HepG2 (cell line): ENCODE measurements at regions not wholly inside any gene's neighbourhood (a gene's known extent, or its start where the extent isn't known, plus 50 kb on each side); places are given as distances from the start of the nearest gene placed in this dataset.
A peak's percentile ranks its signal among the peaks of the same experiment; 100 is the strongest.

Experiments used
- ATAC-seq: fragments of 200-7000 bp; cut with Tn5 transposase; 3 replicates; pipeline ENCODE4 v1.9.1; 2020; ENCODE audit warnings: mild to moderate bottlenecking, moderate library complexity
- BruUV-seq: library from RNA; stranded (reverse); fragments of 400-500 nt; replicated peaks from 2 replicates; lab custom pipeline; 2021; lab: Mats Ljungman, UMichigan
- CTCF ChIA-PET: fragments of 300-600 bp; formaldehyde crosslinking; extraction: SDS; loops from one replicate; lab custom pipeline; 2021; ENCODE audit warnings: low total read pairs, inconsistent platforms, low intra/inter-chr PET ratio; lab: Yijun Ruan, JAX
- POLR2A ChIA-PET: fragments of 350-600 bp; sonication (Branson Sonifier 250); formaldehyde crosslinking; loops from one replicate; lab custom pipeline; 2020; ENCODE audit warnings: antibody characterized with exemption, inconsistent platforms; lab: Yijun Ruan, JAX
- DNase-seq: peaks from one replicate; pipeline ENCODE4 v3.0.0-alpha.2; 2015; ENCODE audit warnings: low spot score
- FAIRE-seq: peaks from 3 replicates; lab custom pipeline; 2011; peaks lifted over from hg19 to GRCh38; lab: Jason Lieb, UNC
- H2AFZ ChIP-seq: one replicate; pipeline ENCODE4 v1.6.1; 2011; ENCODE audit warnings: low read length, inconsistent platforms
- H3K27ac ChIP-seq: fragments of 300-600 bp; 3 replicates; pipeline ENCODE4 v1.8.0; 2011; ENCODE audit warnings: mixed run types, mild to moderate bottlenecking, mixed read lengths, low read length, inconsistent platforms; ENCODE audit not compliant: insufficient read depth; ENCODE audit errors: extremely low read length
- H3K27me3 ChIP-seq, 2 experiments: fragments of 200-600 bp in 1 of 2; 2 replicates in 1 of 2; 3 replicates in 1 of 2; pipeline versions ENCODE4 v1.6.0 to v1.8.0; 2011; ENCODE audit warnings: low read length in 2 of 2, mild to moderate bottlenecking in 2 of 2, moderate library complexity in 2 of 2, inconsistent platforms in 1 of 2; ENCODE audit not compliant: insufficient read depth in 2 of 2, control insufficient read depth in 1 of 2
- H3K36me3 ChIP-seq, 2 experiments: fragments of 200-600 bp in 1 of 2; replicated peaks in 1 of 2; 2 replicates in 1 of 2; 3 replicates in 1 of 2; pipeline versions ENCODE4 v1.5.1 to v1.8.0; 2011; ENCODE audit warnings: low read length in 2 of 2, inconsistent platforms in 1 of 2; ENCODE audit not compliant: insufficient read depth in 2 of 2, control insufficient read depth in 1 of 2
- H3K4me1 ChIP-seq: 2 replicates; pipeline ENCODE4 v1.5.1; 2012; ENCODE audit warnings: low read length, inconsistent platforms; ENCODE audit not compliant: insufficient read depth
- H3K4me2 ChIP-seq: 2 replicates; pipeline ENCODE4 v1.6.0; 2011; ENCODE audit warnings: low read depth, low read length, inconsistent platforms
- H3K4me3 ChIP-seq, 3 experiments: fragments of 200-600 bp in 1 of 3; sonication (generic), shearing (Covaris generic) in 1 of 3; replicated peaks in 1 of 3; 2 replicates each; pipeline ENCODE4 v1.5.1; 2011 to 2016; ENCODE audit warnings: low read length in 3 of 3, inconsistent platforms in 2 of 3, low read depth in 2 of 3, mild to moderate bottlenecking in 2 of 3, control low read depth in 1 of 3, mixed read lengths in 1 of 3; ENCODE audit not compliant: insufficient read depth in 1 of 3
- H3K79me2 ChIP-seq: one replicate; pipeline ENCODE4 v1.6.1; 2011; ENCODE audit warnings: low read length, inconsistent platforms; ENCODE audit not compliant: insufficient read depth
- H3K9ac ChIP-seq: 2 replicates; pipeline ENCODE4 v1.6.0; 2011; ENCODE audit warnings: mild to moderate bottlenecking, low read depth, low read length, inconsistent platforms; ENCODE audit not compliant: insufficient read depth
- H3K9me3 ChIP-seq: 2 replicates; pipeline ENCODE4 v1.5.1; 2012; ENCODE audit warnings: mild to moderate bottlenecking, low read length
- H4K20me1 ChIP-seq: 2 replicates; pipeline ENCODE4 v1.6.0; 2011; ENCODE audit warnings: inconsistent platforms, mild to moderate bottlenecking, low read length, moderate library complexity; ENCODE audit not compliant: insufficient read depth
- BCLAF1 ChIP-seq: fragments of 450-650 bp; IDR thresholded peaks from 2 replicates; pipeline ENCODE4 v1.6.1; 2017; ENCODE audit warnings: mild to moderate bottlenecking
- CCDC6 ChIP-seq: sonication (generic); formaldehyde crosslinking; IDR thresholded peaks from 2 replicates; pipeline ENCODE4 v1.8.1; 2022; ENCODE audit warnings: mild to moderate bottlenecking, missing genetic modification reagents, moderate library complexity
- CREM ChIP-seq, 2 experiments: sonication (generic) in 1 of 2; formaldehyde crosslinking in 1 of 2; IDR thresholded peaks; 2 replicates each; pipeline versions ENCODE4 v1.4.0 to v1.6.1; 2016 to 2020; ENCODE audit warnings: antibody characterized with exemption in 1 of 2, mild to moderate bottlenecking in 1 of 2, missing genetic modification reagents in 1 of 2
- ZBTB10 ChIP-seq: sonication (generic); formaldehyde crosslinking; IDR thresholded peaks from 2 replicates; pipeline ENCODE4 v1.4.0; 2020; ENCODE audit warnings: missing genetic modification reagents, borderline replicate concordance
- ZBTB38 ChIP-seq: sonication (generic); formaldehyde crosslinking; IDR thresholded peaks from 2 replicates; pipeline ENCODE4 v1.5.1; 2020; ENCODE audit warnings: mild to moderate bottlenecking, missing genetic modification reagents
- ZNF496 ChIP-seq: sonication (generic); formaldehyde crosslinking; IDR thresholded peaks from 2 replicates; pipeline ENCODE4 v1.8.1; 2023; ENCODE audit warnings: mild to moderate bottlenecking, moderate library complexity, missing genetic modification reagents; ENCODE audit not compliant: insufficient replicate concordance
- WGBS: methylation state at CpG from one replicate; pipeline ENCODE4 v1.1.6; 2017; ENCODE audit warnings: low lambda C conversion rate; 5-methylcytosine and 5-hydroxymethylcytosine counted together
- in situ Hi-C: cut with HindIII; loops from 2 replicates; pipeline ENCODE4 v1.10.0; 2017; ENCODE audit warnings: low pct_unique_long_range_greater_than_20kb; ENCODE audit not compliant: extremely low pct_ligation_motif_present
- intact Hi-C: fragments of 100-400 bp; cut with micrococcal nuclease; formaldehyde crosslinking; loops from one replicate; pipeline ENCODE4 v1.10.0; 2022; ENCODE audit not compliant: unreplicated experiment

GRCh38 chr6:6860863-6861262 is 246.9 kb upstream of the RREB1 start:
- intact Hi-C loops = no loop called here
- CTCF ChIA-PET = no interaction called here
- TF ChIP-seq CCDC6 (CRISPR knock-in tag) (no peak), CREM (IDR thresholded peaks at IDR 0.05) (no peak), CREM (CRISPR knock-in tag; IDR thresholded peaks at IDR 0.05) (no peak), ZBTB10 (CRISPR knock-in tag) (no peak), BCLAF1 (no peak), ZBTB38 (no peak), ZNF496 (CRISPR knock-in tag) (no peak)
- FAIRE-seq = no peak
- Histone ChIP-seq H4K20me1 (no peaks in the 10 kb centered on the region), H3K4me2 (no peak overlapping the region), H3K4me1 (peaks cover 5% of the 10 kb centered on the region; the same call in 1 of the 2 replicates), H2AFZ (no peak overlapping the region), H3K4me3 (no peak overlapping the region), H3K9ac (no peak overlapping the region), H3K36me3 (no peaks in the 10 kb centered on the region), H3K9me3 (no peaks in the 10 kb centered on the region), H3K27me3 (peaks cover 2 to 14% of the 10 kb centered on the region in 2 experiments; a peak in 1 of 5 replicates), H3K27ac (no peak overlapping the region), H3K79me2 (no peaks in the 10 kb centered on the region)
- no TSS peak for BruUV-seq
- no peak for DNase-seq
- peak; percentile 36 for ATAC-seq
- WGBS = 45% methylated on average over 9 of the region's 9 CpGs
- POLR2A ChIA-PET = no interaction called here
- in situ Hi-C loops = no loop called here
